ENCODE measurements at regions not wholly inside any gene's neighbourhood (a gene's known extent, or its start where the extent isn't known, plus 50 kb on each side); places are given as distances from the start of the nearest gene placed in this dataset.

DNA sequence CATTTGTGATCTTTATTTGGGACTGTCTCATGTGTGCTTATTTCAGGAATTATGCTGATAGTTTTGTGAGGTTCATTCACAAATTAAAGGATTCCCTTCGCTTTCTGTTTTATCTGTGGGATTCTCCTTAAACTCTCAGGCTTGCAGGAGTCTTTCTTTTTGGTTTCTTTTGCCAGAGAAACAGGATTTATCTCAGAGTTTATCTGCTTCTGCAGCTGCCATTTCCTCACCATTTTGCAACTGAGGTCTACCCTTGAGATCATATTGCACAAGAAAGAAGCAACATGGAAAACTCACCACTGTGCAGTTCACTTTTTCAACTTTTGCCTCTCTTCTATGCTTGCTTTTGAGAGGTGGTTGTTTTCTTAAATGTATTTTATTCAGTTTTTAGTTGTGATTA lies 201.0 kb downstream of the PRL start:
- peaks cover 7% of the 10 kb centered on the region for H3K4me1 ChIP-seq (ENCODE audit: control insufficient read depth, insufficient read depth, low read length)
- H3K9me3 ChIP-seq (ENCODE audit: control insufficient read depth, insufficient read depth, low read length): no peaks in the 10 kb centered on the region
- H3K4ac ChIP-seq (ENCODE audit: low read depth, low read length): no peak overlapping the region
- no peak overlapping the region for H3K14ac ChIP-seq (replicated peaks; ENCODE audit: low read depth, low read length)
- H4K91ac ChIP-seq (ENCODE audit: insufficient read depth, low read depth, low read length): no peak overlapping the region
- no peak overlapping the region for H2BK120ac ChIP-seq (ENCODE audit: low read depth, low read length)
- H2BK15ac ChIP-seq (ENCODE audit: low read depth, low read length): no peak overlapping the region
- DNase-seq: peak; percentile 52
- no CpG with 5 or more reads among the region's 1 CpG for whole genome bisulfite sequencing, 2 experiments (ENCODE audit: extremely low coverage in 2 of 2, insufficient read length in 1 of 2)
- no TSS peak for BruUV-seq (replicated peaks)
- no peak overlapping the region for H2BK20ac ChIP-seq (ENCODE audit: low read depth, low read length)
- intact Hi-C loops (cut with micrococcal nuclease): no loop called here
- H2BK5ac ChIP-seq (ENCODE audit: low read depth, low read length, poor library complexity, severe bottlenecking): no peak overlapping the region
- no peak overlapping the region for H2AK9ac ChIP-seq (replicated peaks; ENCODE audit: low read depth, low read length, poor library complexity)
- H2AK5ac ChIP-seq (ENCODE audit: low read depth, low read length): no peak overlapping the region
- no peak for ATAC-seq (ENCODE audit: low read depth)
- dilution Hi-C loops (cut with HindIII; ENCODE audit: low sequenced_read_pairs, unreplicated experiment): no loop called here
- in situ Hi-C loops (cut with MboI; ENCODE audit: low sequenced_read_pairs): no loop called here
- no peaks in the 10 kb centered on the region for H4K20me1 ChIP-seq (ENCODE audit: insufficient read depth, low read length)
- no peak overlapping the region for H3K23ac ChIP-seq (ENCODE audit: low read depth, low read length)
- POLR2A ChIA-PET (ENCODE audit: unreplicated experiment): no interaction called here
- H3K56ac ChIP-seq (ENCODE audit: extremely low read depth, insufficient read depth, low read length): no peak overlapping the region
- no peaks in the 10 kb centered on the region for H3K27me3 ChIP-seq (ENCODE audit: control insufficient read depth, insufficient read depth, low read length)
- CTCF ChIA-PET: no interaction called here
- H3K4me3 ChIP-seq (ENCODE audit: insufficient read depth, low read depth, low read length): no peak overlapping the region
- no peaks in the 10 kb centered on the region for H3K36me3 ChIP-seq (ENCODE audit: control insufficient read depth, insufficient read depth, low read length)
- H3K4me2 ChIP-seq (ENCODE audit: low read depth, low read length): no peak overlapping the region; the same call in 1 of the 2 replicates
- no peak overlapping the region; the same call in 1 of the 2 replicates for H3K27ac ChIP-seq (ENCODE audit: insufficient read depth, low read length)
- H2AFZ ChIP-seq (replicated peaks; ENCODE audit: low read length, poor library complexity): no peak overlapping the region
- no peak overlapping the region for H3K9ac ChIP-seq (ENCODE audit: low read depth, low read length)
- peak overlapping the region; percentile 56; the same call in 1 of the 2 replicates for H3K18ac ChIP-seq (ENCODE audit: low read depth, low read length)
- peaks cover 2% of the 10 kb centered on the region; the same call in 1 of the 2 replicates for H3K9me1 ChIP-seq (ENCODE audit: insufficient read depth, low read length)
- H3K79me1 ChIP-seq (ENCODE audit: low read depth in 1 of 2, low read length in 2 of 2): 0 out of 4 replicates have a peak, but pooled peaks cover 0 to 5% of the 10 kb centered on the region in 2 experiments
- H4K5ac ChIP-seq (ENCODE audit: low read depth, low read length): no peak overlapping the region
- H4K8ac ChIP-seq (ENCODE audit: low read depth in 2 of 2, low read length in 2 of 2): no peak overlapping the region
- TF ChIP-seq NFE2L2 (IDR thresholded peaks at IDR 0.05; ENCODE audit: low read depth, low read length) (no peak), CEBPB (IDR thresholded peaks at IDR 0.05; ENCODE audit: low read depth, low read length) (peak; percentile 69)
